ENCODE measurements at regions not wholly inside any gene's neighbourhood (a gene's known extent, or its start where the extent isn't known, plus 50 kb on each side); places are given as distances from the start of the nearest gene placed in this dataset.

DNA sequence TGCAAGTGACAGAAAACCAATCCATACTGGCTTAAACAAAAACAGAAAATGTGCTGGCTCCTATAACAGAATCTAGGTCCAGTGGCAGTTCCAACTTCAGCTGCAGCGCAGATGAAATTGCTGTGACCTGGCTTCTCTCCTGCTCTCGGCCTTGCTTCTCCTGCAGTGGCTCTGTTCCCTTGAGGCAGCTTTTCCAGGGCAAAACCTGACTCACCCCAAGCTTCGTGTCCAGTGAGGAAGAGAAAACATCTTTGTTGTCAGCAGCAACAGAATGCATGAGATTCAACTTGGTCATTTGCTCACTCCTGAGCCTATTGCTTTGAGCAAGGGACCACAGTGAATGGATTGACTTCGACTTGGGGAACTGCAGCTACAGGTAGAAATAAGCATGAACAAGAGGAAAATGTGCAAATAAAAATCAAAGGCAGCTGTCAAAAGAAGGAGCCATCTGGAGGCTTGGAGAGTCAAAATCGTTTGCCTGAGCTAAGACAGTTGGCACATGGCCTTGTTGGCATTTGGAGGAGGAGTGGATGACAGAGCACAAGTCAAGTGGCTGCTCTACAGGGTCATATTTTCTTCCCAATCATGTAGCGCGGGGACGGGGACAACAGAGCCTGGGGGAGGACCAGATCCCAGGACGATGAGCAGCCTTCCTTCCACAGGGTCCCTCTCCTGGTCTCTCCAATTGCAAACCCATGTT is 523.4 kb downstream of the FGF9 start:
- TF ChIP-seq POLR2A (IDR thresholded peaks at IDR 0.05; ENCODE audit: low read length), result no peak
- no peak for TF ChIP-seq GATA1 (IDR thresholded peaks at IDR 0.05; ENCODE audit: low read depth, low read length)
